IMR-90 (cell line): ENCODE measurements at regions not wholly inside any gene's neighbourhood (a gene's known extent, or its start where the extent isn't known, plus 50 kb on each side); places are given as distances from the start of the nearest gene placed in this dataset.

Source experiments
- CEBPB ChIP-seq: IDR thresholded peaks from 2 replicates; pipeline ENCODE4 v1.6.1; 2012; ENCODE audit warnings: low read depth, low read length, improper control_type of control experiment
- CTCF ChIP-seq: conservative IDR thresholded peaks from 2 replicates; pipeline ENCODE4 v1.5.1; 2012; ENCODE audit warnings: mild to moderate bottlenecking, low read depth, low read length, improper control_type of control experiment
- ELK1 ChIP-seq: fragments of 150-350 bp; IDR thresholded peaks from 2 replicates; pipeline ENCODE4 v1.6.1; 2016; ENCODE audit warnings: low read depth, mild to moderate bottlenecking, low read length, moderate library complexity, borderline replicate concordance
- MAZ ChIP-seq: IDR thresholded peaks from 2 replicates; pipeline ENCODE4 v1.6.1; 2012; ENCODE audit warnings: low read depth, mild to moderate bottlenecking, low read length, improper control_type of control experiment, moderate library complexity, borderline replicate concordance
- MXI1 ChIP-seq: IDR thresholded peaks from 2 replicates; pipeline ENCODE4 v1.6.1; 2012; ENCODE audit warnings: low read depth, mild to moderate bottlenecking, low read length, moderate library complexity, borderline replicate concordance
- POLR2A ChIP-seq: IDR thresholded peaks from 2 replicates; pipeline ENCODE4 v1.6.1; 2012; ENCODE audit warnings: mild to moderate bottlenecking, low read depth, low read length
- RAD21 ChIP-seq: IDR thresholded peaks from 2 replicates; pipeline ENCODE4 v1.6.1; 2012; ENCODE audit warnings: low read length, improper control_type of control experiment
- RFX5 ChIP-seq: IDR thresholded peaks from 2 replicates; pipeline ENCODE4 v1.8.0; 2012; ENCODE audit warnings: low read depth, mild to moderate bottlenecking, low read length, moderate library complexity

GRCh38 chr12:37543131-37543965 lies 773.2 kb upstream of the ALG10B start:
- no peak for TF ChIP-seq RFX5
- no peak for TF ChIP-seq CTCF
- no peak for TF ChIP-seq POLR2A
- TF ChIP-seq MAZ: no peak
- TF ChIP-seq RAD21: no peak
- no peak for TF ChIP-seq CEBPB
- no peak for TF ChIP-seq ELK1
- TF ChIP-seq MXI1: no peak
